ENCODE measurements at regions not wholly inside any gene's neighbourhood (a gene's known extent, or its start where the extent isn't known, plus 50 kb on each side); places are given as distances from the start of the nearest gene placed in this dataset.

GRCh38 chr20:22775671-22776139, 191.3 kb upstream of the FOXA2 start:
- no peaks in the 10 kb centered on the region for H3K9me3 ChIP-seq (ENCODE audit: low read depth, low read length, poor library complexity, severe bottlenecking)
- no peak overlapping the region for H3K27ac ChIP-seq (ENCODE audit: low read depth, low read length, poor library complexity, severe bottlenecking)
- no peaks in the 10 kb centered on the region for H3K36me3 ChIP-seq (ENCODE audit: insufficient read depth, low read length, poor library complexity, severe bottlenecking)
- intact Hi-C loops (cut with micrococcal nuclease; ENCODE audit: unreplicated experiment): no loop called here
- no peak for TF ChIP-seq EZH2 (IDR thresholded peaks at IDR 0.05; ENCODE audit: borderline replicate concordance, low read depth, low read length, poor library complexity, severe bottlenecking)
- TF ChIP-seq, protein P1, sequence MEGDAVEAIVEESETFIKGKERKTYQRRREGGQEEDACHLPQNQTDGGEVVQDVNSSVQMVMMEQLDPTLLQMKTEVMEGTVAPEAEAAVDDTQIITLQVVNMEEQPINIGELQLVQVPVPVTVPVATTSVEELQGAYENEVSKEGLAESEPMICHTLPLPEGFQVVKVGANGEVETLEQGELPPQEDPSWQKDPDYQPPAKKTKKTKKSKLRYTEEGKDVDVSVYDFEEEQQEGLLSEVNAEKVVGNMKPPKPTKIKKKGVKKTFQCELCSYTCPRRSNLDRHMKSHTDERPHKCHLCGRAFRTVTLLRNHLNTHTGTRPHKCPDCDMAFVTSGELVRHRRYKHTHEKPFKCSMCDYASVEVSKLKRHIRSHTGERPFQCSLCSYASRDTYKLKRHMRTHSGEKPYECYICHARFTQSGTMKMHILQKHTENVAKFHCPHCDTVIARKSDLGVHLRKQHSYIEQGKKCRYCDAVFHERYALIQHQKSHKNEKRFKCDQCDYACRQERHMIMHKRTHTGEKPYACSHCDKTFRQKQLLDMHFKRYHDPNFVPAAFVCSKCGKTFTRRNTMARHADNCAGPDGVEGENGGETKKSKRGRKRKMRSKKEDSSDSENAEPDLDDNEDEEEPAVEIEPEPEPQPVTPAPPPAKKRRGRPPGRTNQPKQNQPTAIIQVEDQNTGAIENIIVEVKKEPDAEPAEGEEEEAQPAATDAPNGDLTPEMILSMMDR (conservative IDR thresholded peaks at IDR 0.05; ENCODE audit: low read depth, low read length): no peak
- no TSS peak for BruUV-seq (replicated peaks)
- no peak for DNase-seq (ENCODE audit: low spot score)
- ChIA-PET CTCF (no interaction called here), POLR2A (ENCODE audit: low non-redundant PET) (no interaction called here)
- no peaks in the 10 kb centered on the region for H3K4me1 ChIP-seq (ENCODE audit: insufficient read depth, low read length, poor library complexity, severe bottlenecking)
- H3K27me3 ChIP-seq (replicated peaks; ENCODE audit: insufficient read depth, low read depth, low read length, poor library complexity): peaks cover 14% of the 10 kb centered on the region
- H3K4me3 ChIP-seq (ENCODE audit: low read depth, low read length, poor library complexity, severe bottlenecking): no peak overlapping the region

- no peaks in the 10 kb centered on the region for H3K36me3 ChIP-seq (ENCODE audit: insufficient read depth, low read length, poor library complexity, severe bottlenecking)
- peaks cover 14% of the 10 kb centered on the region for H3K27me3 ChIP-seq (replicated peaks; ENCODE audit: insufficient read depth, low read depth, low read length, poor library complexity)
- intact Hi-C loops (cut with micrococcal nuclease; ENCODE audit: unreplicated experiment): no loop called here
- H3K9me3 ChIP-seq (ENCODE audit: low read depth, low read length, poor library complexity, severe bottlenecking): no peaks in the 10 kb centered on the region
- ChIA-PET POLR2A (ENCODE audit: low non-redundant PET) (no interaction called here), CTCF (no interaction called here)
- DNase-seq (ENCODE audit: low spot score): no peak
- no TSS peak for BruUV-seq (replicated peaks)
- H3K4me3 ChIP-seq (ENCODE audit: low read depth, low read length, poor library complexity, severe bottlenecking): no peak overlapping the region
- no peaks in the 10 kb centered on the region for H3K4me1 ChIP-seq (ENCODE audit: insufficient read depth, low read length, poor library complexity, severe bottlenecking)
- H3K27ac ChIP-seq (ENCODE audit: low read depth, low read length, poor library complexity, severe bottlenecking): no peak overlapping the region
- TF ChIP-seq, protein P1 (conservative IDR thresholded peaks at IDR 0.05; ENCODE audit: low read depth, low read length): no peak
- no peak for TF ChIP-seq EZH2 (IDR thresholded peaks at IDR 0.05; ENCODE audit: borderline replicate concordance, low read depth, low read length, poor library complexity, severe bottlenecking)
These were observed 192.0 kb upstream of the FOXA2 start for GRCh38 chr20:22776369-22776768.

- CTCF ChIA-PET: no interaction called here
- H3K27me3 ChIP-seq (replicated peaks; ENCODE audit: insufficient read depth, low read depth, low read length, poor library complexity): no peaks in the 10 kb centered on the region
These were observed 195.5 kb upstream of the FOXA2 start for GRCh38 chr20:22779878-22780277.

More at GRCh38 chr20:22779878-22780277, 195.5 kb upstream of the FOXA2 start:
- H3K9me3 ChIP-seq (ENCODE audit: low read depth, low read length, poor library complexity, severe bottlenecking): no peaks in the 10 kb centered on the region
- H3K27ac ChIP-seq (ENCODE audit: low read depth, low read length, poor library complexity, severe bottlenecking): no peak overlapping the region
- H3K36me3 ChIP-seq (ENCODE audit: insufficient read depth, low read length, poor library complexity, severe bottlenecking): no peaks in the 10 kb centered on the region
- no TSS peak for BruUV-seq (replicated peaks)
- POLR2A ChIA-PET (ENCODE audit: low non-redundant PET): no interaction called here
- no peak for TF ChIP-seq EZH2 (IDR thresholded peaks at IDR 0.05; ENCODE audit: borderline replicate concordance, low read depth, low read length, poor library complexity, severe bottlenecking)
- TF ChIP-seq, protein P1 (conservative IDR thresholded peaks at IDR 0.05; ENCODE audit: low read depth, low read length): no peak
- no peak overlapping the region for H3K4me3 ChIP-seq (ENCODE audit: low read depth, low read length, poor library complexity, severe bottlenecking)
- no peaks in the 10 kb centered on the region for H3K4me1 ChIP-seq (ENCODE audit: insufficient read depth, low read length, poor library complexity, severe bottlenecking)
- no peak for DNase-seq (ENCODE audit: low spot score)
- intact Hi-C loops (cut with micrococcal nuclease; ENCODE audit: unreplicated experiment): no loop called here
